HG03103 (cell line): ENCODE measurements at regions not wholly inside any gene's neighbourhood (a gene's known extent, or its start where the extent isn't known, plus 50 kb on each side); places are given as distances from the start of the nearest gene placed in this dataset.
"Not testable (repeated sequence)": the region's sequence is repeated elsewhere in the genome, so short reads cannot be mapped to it uniquely, and the experiment has no call there.

Experiments
- ATAC-seq: cut with Tn5 transposase; IDR thresholded peaks from one replicate; pipeline ENCODE4 v1.9.1; 2021; ENCODE audit warnings: low read depth; ENCODE audit not compliant: unreplicated experiment

- ATAC-seq, result no peak
Measured at GRCh38 chr1:60893136-60893930, 189.0 kb upstream of the NFIA start.

DNA sequence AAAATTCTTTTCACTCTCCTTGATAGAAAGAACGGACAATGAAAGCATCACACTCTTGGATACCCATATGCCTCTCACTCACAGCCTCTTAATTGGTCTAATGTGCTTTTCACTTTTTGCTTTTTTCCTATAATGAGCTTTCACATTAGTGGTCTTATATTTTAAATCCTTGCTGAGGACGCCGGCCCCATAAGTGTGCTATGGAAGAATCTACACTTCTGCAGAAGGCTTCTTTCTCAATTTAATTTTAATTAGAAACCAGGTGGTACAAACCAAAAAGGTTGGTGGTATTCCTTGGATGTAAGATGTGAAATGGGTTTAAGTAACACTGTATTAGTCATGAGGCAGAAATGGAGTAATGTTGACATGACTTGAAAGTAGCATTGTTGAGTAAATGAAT is 190.6 kb upstream of the NFIA start:
- no peak for ATAC-seq

DNA sequence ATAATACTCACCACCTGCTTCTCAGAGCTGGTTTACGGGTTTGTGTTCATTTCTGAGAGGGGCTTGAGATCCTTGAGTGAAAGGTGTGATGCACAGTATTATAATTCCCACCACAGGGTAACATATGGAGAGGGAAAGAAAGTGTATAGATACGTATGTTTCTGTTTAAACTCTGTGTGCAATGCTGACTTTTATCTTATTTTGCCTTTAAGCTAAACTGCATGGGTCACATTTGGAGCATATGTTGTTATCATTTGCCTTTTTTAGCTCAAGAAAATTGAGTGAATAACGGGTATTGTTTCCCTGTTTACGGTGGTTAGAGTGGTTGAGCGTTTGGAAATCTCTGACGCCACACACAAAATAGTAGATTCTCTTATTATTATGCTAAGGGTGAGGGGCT is 191.1 kb upstream of the NFIA start:
- ATAC-seq, result no peak

GRCh38 chr1:60890664-60891063 is 191.7 kb upstream of the NFIA start:
- no peak for ATAC-seq

- ATAC-seq, result no peak
Measured at GRCh38 chr1:60889709-60890108, 192.7 kb upstream of the NFIA start.

DNA sequence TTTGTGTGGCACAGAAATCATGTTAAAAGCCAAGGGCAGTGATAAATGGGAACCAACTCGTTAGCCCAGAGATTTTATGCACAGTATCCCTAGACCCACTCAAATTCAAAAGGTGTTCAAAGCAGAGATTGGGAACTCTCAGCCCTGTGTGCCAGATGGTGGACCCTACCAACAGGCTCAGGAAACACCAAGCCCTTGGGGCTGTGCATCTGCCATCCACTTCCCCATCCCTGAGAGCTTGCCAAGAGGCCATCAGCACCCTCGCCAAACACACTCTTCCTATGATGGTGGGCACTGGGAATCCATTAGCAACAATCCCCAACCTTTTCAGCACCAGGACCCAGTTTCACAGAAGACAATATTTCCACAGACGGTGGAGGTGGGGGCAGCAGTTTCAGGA is 194.2 kb upstream of the NFIA start:
- no peak for ATAC-seq

GRCh38 chr1:60886793-60887331 is 195.5 kb upstream of the NFIA start:
- no peak for ATAC-seq

DNA sequence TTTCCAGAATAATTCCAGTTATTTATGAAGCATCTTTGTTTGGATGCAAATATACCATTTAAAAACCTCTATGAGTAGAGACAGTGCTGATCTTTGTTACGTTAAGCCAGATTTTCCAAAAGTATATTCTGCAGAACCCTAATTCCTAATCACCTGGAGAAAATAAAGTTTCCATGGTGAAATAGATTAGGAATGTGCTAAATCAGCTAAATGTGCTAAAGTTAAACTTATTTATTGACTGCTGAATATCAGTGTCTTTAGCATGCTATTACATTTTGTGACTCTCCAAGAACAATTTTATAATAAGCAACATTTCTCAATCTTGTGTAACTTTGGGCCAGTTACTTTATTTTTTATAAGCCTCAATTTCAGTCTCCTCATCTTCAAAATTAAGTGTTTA is 196.3 kb upstream of the NFIA start:
- no peak for ATAC-seq

GRCh38 chr1:60880202-60880601 is 202.2 kb upstream of the NFIA start:
- no peak for ATAC-seq

- ATAC-seq, result no peak
Measured at GRCh38 chr1:60878323-60878722, 204.0 kb upstream of the NFIA start.

DNA sequence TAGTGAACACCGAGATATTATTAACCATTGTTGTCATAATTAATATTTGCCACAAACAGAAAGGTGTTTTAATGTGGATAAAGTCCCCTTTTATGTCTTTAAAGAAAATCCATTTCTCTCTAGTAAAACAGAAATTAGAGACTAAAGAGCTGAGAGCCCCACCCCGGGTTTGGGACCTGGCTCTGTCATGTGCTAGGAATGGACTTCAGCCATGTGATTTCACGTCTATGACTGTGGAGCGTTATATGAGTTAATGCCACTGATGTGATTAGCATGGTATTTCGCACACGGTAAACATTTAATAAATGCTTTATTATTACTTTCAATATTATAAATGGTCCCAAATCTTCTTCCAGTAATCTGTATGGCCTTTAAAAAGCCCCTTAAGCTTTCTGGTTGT is 205.0 kb upstream of the NFIA start:
- no peak for ATAC-seq

GRCh38 chr1:60876952-60877351 is 205.4 kb upstream of the NFIA start:
- no peak for ATAC-seq

GRCh38 chr1:60875138-60875537 is 207.2 kb upstream of the NFIA start:
- no peak for ATAC-seq

DNA sequence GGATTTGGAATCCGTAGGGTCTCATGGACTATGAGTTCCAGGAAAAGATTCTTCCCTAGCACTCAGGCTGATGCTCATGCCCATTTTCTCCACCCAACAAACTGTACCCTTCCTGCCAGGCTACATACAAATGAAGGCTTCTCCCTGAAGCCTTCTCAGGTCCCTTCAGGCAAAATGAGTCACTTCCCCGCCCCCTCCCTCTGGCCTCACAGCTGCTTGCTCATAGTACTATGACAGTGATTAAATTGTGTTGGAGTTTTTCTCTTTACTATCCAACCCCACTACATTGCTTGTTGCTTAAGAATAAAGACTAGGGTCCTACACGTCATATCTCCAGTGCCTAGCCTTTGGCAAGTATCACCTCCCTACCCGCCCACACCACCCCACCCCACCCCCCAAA is 207.6 kb upstream of the NFIA start:
- ATAC-seq, result no peak

- not testable (repeated sequence) for ATAC-seq
Measured at GRCh38 chr1:60873396-60873795, 209.0 kb upstream of the NFIA start.

DNA sequence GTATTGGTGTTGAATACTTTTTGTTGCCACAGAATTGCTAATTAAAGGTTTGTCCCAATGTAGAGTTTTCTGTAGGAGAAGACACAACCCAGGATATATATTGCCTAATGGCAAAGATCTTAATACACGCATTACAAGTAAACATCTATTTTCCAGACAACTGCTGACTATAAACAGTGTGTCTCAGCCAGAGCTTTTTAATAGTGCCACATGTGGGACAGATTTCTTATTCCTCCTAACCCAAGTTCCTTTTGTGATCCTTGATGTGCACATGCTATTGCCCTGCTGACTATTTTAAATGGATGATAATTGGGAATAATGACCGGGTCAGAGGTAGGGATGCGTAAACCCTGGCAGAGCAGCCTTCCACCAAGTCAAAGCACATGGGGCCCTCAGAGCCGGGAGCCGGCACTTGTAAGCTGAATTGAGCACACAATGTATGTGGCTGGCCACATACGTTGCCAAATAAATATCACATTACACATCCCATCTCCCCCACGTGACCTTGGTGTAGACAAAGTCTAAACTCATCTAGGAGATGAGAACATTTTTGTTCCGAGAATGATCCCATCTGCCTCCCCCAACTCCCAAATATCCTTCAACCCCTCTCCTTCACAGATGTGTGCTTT is 209.8 kb upstream of the NFIA start:
- ATAC-seq, result no peak

- no peak for ATAC-seq
Measured at GRCh38 chr1:60870269-60870865, 212.0 kb upstream of the NFIA start.

DNA sequence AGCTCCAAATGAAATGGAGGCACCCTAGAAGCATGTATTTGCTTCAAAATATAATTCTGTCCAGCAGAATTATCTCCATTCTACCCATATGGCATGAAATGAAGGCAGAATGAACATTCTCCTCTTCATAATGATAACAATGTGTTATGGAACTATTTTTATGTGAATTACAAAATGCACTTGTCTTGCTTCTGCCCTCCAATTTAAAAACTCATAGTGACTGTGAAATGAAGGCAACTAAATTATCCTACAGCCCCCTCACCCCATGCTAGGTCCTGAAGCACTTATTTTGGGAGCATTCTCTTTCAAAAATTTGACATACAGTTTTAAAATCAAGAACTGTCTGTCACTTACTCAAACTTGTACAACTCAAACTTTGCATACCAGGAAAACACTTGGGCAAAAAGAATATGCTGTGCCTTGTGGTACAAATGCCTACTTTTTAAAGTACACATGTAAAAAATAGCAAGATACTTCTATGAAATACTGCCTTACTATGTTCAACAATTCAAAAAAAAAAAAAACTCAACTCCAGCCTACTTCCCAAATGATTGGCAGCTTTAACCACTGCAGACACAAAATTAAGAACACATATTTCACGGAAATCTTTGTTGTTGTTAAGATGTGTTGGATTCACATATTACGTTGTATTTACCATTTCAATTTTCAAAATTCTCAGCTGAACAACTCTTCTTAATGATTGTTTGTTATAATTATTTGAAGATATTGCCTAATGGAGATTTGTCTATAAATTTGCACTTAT is 213.3 kb upstream of the NFIA start:
- no peak for ATAC-seq

GRCh38 chr1:60867782-60868181 is 214.6 kb upstream of the NFIA start:
- no peak for ATAC-seq

- no peak for ATAC-seq
Measured at GRCh38 chr1:60866917-60867531, 215.3 kb upstream of the NFIA start.
